Fibroblast of skin of right quadriceps (primary cell): ENCODE measurements at regions not wholly inside any gene's neighbourhood (a gene's known extent, or its start where the extent isn't known, plus 50 kb on each side); places are given as distances from the start of the nearest gene placed in this dataset.
"Not testable (repeated sequence)": the region's sequence is repeated elsewhere in the genome, so short reads cannot be mapped to it uniquely, and the experiment has no call there.

Experiments
- DNase-seq: peaks from one replicate; pipeline ENCODE4 v3.0.0-alpha.2; 2013

- DNase-seq, result peak; percentile 91
Measured at GRCh38 chr7:149714081-149714909, 59.1 kb downstream of the ZNF467 start.

GRCh38 chr7:149713731-149714068, 59.7 kb downstream of the ZNF467 start:
- no peak for DNase-seq

GRCh38 chr7:149713061-149713730, 60.2 kb downstream of the ZNF467 start:
- no peak for DNase-seq

GRCh38 chr7:149708026-149708425, 65.4 kb downstream of the ZNF467 start:
- no peak for DNase-seq

GRCh38 chr7:149707448-149707886, 65.9 kb downstream of the ZNF467 start:
- no peak for DNase-seq

GRCh38 chr7:149706398-149706797, 67.0 kb downstream of the ZNF467 start:
- DNase-seq, result no peak

GRCh38 chr7:149704507-149704906, 68.9 kb downstream of the ZNF467 start:
- DNase-seq, result no peak

GRCh38 chr7:149703044-149703650, 70.2 kb downstream of the ZNF467 start:
- no peak for DNase-seq

- no peak for DNase-seq
Measured at GRCh38 chr7:149701495-149702240, 71.7 kb downstream of the ZNF467 start.

- DNase-seq, result not testable (repeated sequence)
Measured at GRCh38 chr7:149697767-149698166, 75.6 kb downstream of the ZNF467 start.

GRCh38 chr7:149696280-149696679, 77.1 kb downstream of the ZNF467 start:
- no peak for DNase-seq

GRCh38 chr7:149692557-149692982, 80.8 kb downstream of the ZNF467 start:
- no peak for DNase-seq

GRCh38 chr7:149692056-149692455, 81.3 kb downstream of the ZNF467 start:
- no peak for DNase-seq

- peak; percentile 78 for DNase-seq
Measured at GRCh38 chr7:149690688-149691446, 82.5 kb downstream of the ZNF467 start.

- no peak for DNase-seq
Measured at GRCh38 chr7:149689291-149689721, 84.1 kb downstream of the ZNF467 start.

- no peak for DNase-seq
Measured at GRCh38 chr7:149688836-149689235, 84.6 kb downstream of the ZNF467 start.

GRCh38 chr7:149687820-149688219, 85.6 kb downstream of the ZNF467 start:
- DNase-seq, result not testable (repeated sequence)

- no peak for DNase-seq
Measured at GRCh38 chr7:149686449-149686848, 86.9 kb downstream of the ZNF467 start.

- DNase-seq, result peak; percentile 74
Measured at GRCh38 chr7:149686011-149686410, 87.4 kb downstream of the ZNF467 start.

- peak; percentile 10 for DNase-seq
Measured at GRCh38 chr7:149685455-149685854, 87.9 kb downstream of the ZNF467 start.

GRCh38 chr7:149683898-149684297, 89.5 kb downstream of the ZNF467 start:
- no peak for DNase-seq

- DNase-seq, result peak; percentile 26
Measured at GRCh38 chr7:149683181-149683580, 90.2 kb downstream of the ZNF467 start.
